HUES48 (cell line): ENCODE measurements at regions not wholly inside any gene's neighbourhood (a gene's known extent, or its start where the extent isn't known, plus 50 kb on each side); places are given as distances from the start of the nearest gene placed in this dataset.
"Not testable (repeated sequence)": the region's sequence is repeated elsewhere in the genome, so short reads cannot be mapped to it uniquely, and the experiment has no call there.

Experiments
- H3K27ac ChIP-seq: one replicate; pipeline ENCODE4 v1.7.0; 2013; ENCODE audit warnings: low read depth, low read length, inconsistent platforms
- H3K27me3 ChIP-seq: 2 replicates; pipeline ENCODE4 v1.6.1; 2013; ENCODE audit warnings: mild to moderate bottlenecking, low read length; ENCODE audit not compliant: control insufficient read depth, insufficient read depth
- H3K36me3 ChIP-seq: 2 replicates; pipeline ENCODE4 v1.6.1; 2013; ENCODE audit warnings: low read length; ENCODE audit not compliant: control insufficient read depth, insufficient read depth
- H3K4me1 ChIP-seq: 2 replicates; pipeline ENCODE4 v1.6.1; 2013; ENCODE audit warnings: mild to moderate bottlenecking, low read length; ENCODE audit not compliant: control insufficient read depth, insufficient read depth
- H3K4me3 ChIP-seq: 2 replicates; pipeline ENCODE4 v1.5.1; 2013; ENCODE audit warnings: mild to moderate bottlenecking, low read depth, low read length
- H3K9ac ChIP-seq: 2 replicates; pipeline ENCODE4 v1.6.1; 2013; ENCODE audit warnings: mild to moderate bottlenecking, low read depth, low read length, moderate library complexity
- H3K9me3 ChIP-seq: 2 replicates; pipeline ENCODE4 v1.6.1; 2013; ENCODE audit warnings: low read length; ENCODE audit not compliant: control insufficient read depth, insufficient read depth

DNA sequence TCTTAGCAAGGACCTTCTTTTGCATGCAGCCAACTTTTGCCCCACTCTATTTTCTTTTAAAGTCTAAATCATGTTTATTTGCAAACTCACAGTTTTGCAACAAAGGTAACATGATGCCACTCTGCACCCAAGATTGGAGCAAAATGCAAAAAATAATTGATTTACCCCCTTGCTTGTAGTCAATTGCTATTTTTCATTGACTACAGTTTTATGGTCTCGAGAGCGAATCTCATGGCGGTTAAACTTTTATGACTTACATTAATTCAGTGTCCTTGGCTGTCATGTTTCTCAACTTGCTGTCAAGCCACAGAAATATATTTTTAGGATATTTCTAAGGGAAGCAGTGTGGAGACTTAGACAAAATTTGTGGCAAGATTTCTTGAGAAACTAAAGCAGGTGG lies 110.0 kb upstream of the JCAD start:
- no peak overlapping the region for H3K4me3 ChIP-seq
- no peaks in the 10 kb centered on the region for H3K4me1 ChIP-seq
- no peaks in the 10 kb centered on the region for H3K27me3 ChIP-seq
- H3K9ac ChIP-seq = no peak overlapping the region
- no peaks in the 10 kb centered on the region for H3K36me3 ChIP-seq
- no peak overlapping the region for H3K27ac ChIP-seq
- no peaks in the 10 kb centered on the region for H3K9me3 ChIP-seq

DNA sequence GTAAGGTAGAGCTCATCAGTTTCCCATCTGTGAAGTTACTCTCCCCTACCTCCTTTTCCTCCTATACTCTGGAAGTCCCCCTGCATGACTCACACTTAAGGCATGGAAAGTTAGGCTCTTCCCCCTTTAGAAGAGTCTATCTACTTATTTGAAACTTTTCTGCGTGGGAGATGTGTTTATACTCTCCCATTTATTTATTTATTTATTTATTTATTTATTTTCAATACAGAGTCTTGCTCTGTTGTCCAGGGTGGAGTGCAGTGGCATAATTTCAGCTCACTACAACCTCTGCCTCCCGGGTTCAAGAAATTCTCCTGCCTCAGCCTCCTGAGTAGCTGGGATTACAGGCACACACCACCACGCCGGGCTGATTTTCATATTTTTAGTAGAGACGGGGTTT lies 107.5 kb upstream of the JCAD start:
- Histone ChIP-seq H3K4me1 (no peaks in the 10 kb centered on the region), H3K9me3 (no peaks in the 10 kb centered on the region), H3K27me3 (no peaks in the 10 kb centered on the region), H3K9ac (no peak overlapping the region), H3K36me3 (no peaks in the 10 kb centered on the region), H3K27ac (no peak overlapping the region), H3K4me3 (no peak overlapping the region)

DNA sequence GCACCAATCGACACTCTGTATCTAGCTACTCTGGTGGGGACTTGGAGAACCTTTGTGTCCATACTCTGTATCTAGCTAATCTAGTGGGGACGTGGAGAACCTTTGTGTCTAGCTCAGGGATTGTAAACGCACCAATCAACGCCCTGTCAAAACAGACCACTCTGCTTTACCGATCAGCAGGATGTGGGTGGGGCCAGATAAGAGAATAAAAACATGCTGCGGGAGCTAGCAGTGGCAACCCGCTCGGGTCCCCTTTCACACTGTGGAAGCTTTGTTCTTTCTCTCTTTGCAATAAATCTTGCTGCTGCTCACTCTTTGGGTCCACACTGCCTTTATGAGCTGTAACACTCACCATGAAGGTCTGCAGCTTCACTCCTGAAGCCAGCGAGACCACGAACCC lies 104.0 kb upstream of the JCAD start:
- H3K27ac ChIP-seq, H3K36me3 ChIP-seq, H3K9me3 ChIP-seq, H3K4me3 ChIP-seq, H3K4me1 ChIP-seq, H3K27me3 ChIP-seq, H3K9ac ChIP-seq: not testable (repeated sequence)

GRCh38 chr10:30162796-30163195 lies 103.4 kb upstream of the JCAD start:
- H3K4me3 ChIP-seq, H3K4me1 ChIP-seq, H3K27me3 ChIP-seq, H3K36me3 ChIP-seq, H3K9ac ChIP-seq, H3K9me3 ChIP-seq, H3K27ac ChIP-seq: not testable (repeated sequence)

DNA sequence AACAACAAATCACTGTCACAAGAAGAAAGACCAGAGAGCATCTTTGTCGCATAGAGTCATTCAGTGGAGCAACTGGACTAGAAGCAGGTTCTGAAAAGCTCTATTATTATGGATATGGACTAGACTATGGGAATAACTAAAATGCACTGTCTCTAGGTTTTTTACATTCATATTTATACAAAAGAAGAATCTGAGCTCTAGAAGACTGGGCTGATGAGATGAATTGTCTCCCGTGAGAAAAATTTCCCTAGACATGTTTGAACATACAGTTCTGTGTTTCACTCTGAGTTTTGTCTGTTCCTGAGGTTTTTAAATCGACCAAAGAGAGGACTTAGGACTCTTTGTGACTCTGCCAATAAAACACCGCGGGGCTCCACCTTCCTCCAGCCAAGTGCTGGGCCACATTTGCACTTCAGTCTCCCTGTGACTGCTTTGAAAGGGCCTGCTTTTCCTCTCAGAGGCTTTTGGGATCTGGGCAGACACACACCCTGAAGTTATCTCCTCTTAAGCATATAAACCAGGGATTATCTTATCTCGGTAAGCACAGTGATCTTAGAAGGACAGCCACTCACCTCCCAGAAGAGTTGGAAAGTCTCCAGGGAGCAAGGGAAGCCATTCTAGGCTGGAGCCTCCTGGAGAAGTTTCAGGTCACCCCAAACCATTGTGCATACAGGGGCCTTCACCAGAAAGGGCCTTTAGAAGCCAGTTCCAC lies 101.0 kb upstream of the JCAD start:
- H3K9ac ChIP-seq = no peak overlapping the region
- H3K27ac ChIP-seq = peak overlapping the region; percentile 28
- no peaks in the 10 kb centered on the region for H3K9me3 ChIP-seq
- H3K36me3 ChIP-seq = no peaks in the 10 kb centered on the region
- no peaks in the 10 kb centered on the region for H3K27me3 ChIP-seq
- no peak overlapping the region for H3K4me3 ChIP-seq
- no peaks in the 10 kb centered on the region for H3K4me1 ChIP-seq

DNA sequence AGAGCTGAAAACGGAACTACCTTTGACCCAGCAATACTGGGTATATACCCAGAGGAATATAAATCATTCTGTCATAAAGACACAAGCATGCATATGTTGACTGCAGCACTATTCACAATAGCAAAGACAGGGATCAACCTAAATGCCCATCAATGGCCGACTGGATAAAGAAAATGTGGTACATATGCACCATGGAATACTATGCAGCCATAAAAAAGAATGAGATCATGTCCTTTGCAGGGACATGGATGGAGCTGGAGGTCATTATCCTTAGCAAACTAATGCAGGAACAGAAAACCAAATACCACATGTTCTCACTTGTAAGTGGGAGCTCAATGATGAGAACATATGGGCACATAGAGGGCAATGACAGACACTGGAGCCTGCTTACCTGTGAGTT lies 100.2 kb upstream of the JCAD start:
- H3K27me3 ChIP-seq, H3K4me1 ChIP-seq, H3K36me3 ChIP-seq, H3K9me3 ChIP-seq, H3K4me3 ChIP-seq, H3K27ac ChIP-seq, H3K9ac ChIP-seq: not testable (repeated sequence)

- H3K9ac ChIP-seq = no peak overlapping the region
- H3K4me1 ChIP-seq = no peaks in the 10 kb centered on the region
- H3K4me3 ChIP-seq = no peak overlapping the region
- H3K9me3 ChIP-seq = no peaks in the 10 kb centered on the region
- H3K36me3 ChIP-seq = no peaks in the 10 kb centered on the region
- H3K27ac ChIP-seq = no peak overlapping the region
- H3K27me3 ChIP-seq = no peaks in the 10 kb centered on the region
These were observed 99.1 kb upstream of the JCAD start for GRCh38 chr10:30158325-30158960.

- H3K36me3 ChIP-seq = no peaks in the 10 kb centered on the region
- no peak overlapping the region for H3K9ac ChIP-seq
- no peaks in the 10 kb centered on the region for H3K27me3 ChIP-seq
- H3K9me3 ChIP-seq = no peaks in the 10 kb centered on the region
- H3K4me1 ChIP-seq = peaks cover 7% of the 10 kb centered on the region; the same call in 1 of the 2 replicates
- H3K27ac ChIP-seq = no peak overlapping the region
- H3K4me3 ChIP-seq = no peak overlapping the region
These were observed 96.0 kb upstream of the JCAD start for GRCh38 chr10:30155401-30155800.

GRCh38 chr10:30154561-30154960 lies 95.2 kb upstream of the JCAD start:
- Histone ChIP-seq H3K36me3 (no peaks in the 10 kb centered on the region), H3K27me3 (no peaks in the 10 kb centered on the region), H3K4me3 (no peak overlapping the region), H3K9me3 (no peaks in the 10 kb centered on the region), H3K4me1 (peaks cover 7% of the 10 kb centered on the region; the same call in 1 of the 2 replicates), H3K27ac (no peak overlapping the region), H3K9ac (no peak overlapping the region)

GRCh38 chr10:30154126-30154525 lies 94.7 kb upstream of the JCAD start:
- H3K9ac ChIP-seq = no peak overlapping the region
- H3K4me1 ChIP-seq = peaks cover 7% of the 10 kb centered on the region; the same call in 1 of the 2 replicates
- H3K4me3 ChIP-seq = no peak overlapping the region
- no peaks in the 10 kb centered on the region for H3K27me3 ChIP-seq
- no peaks in the 10 kb centered on the region for H3K9me3 ChIP-seq
- H3K36me3 ChIP-seq = no peaks in the 10 kb centered on the region
- H3K27ac ChIP-seq = no peak overlapping the region

DNA sequence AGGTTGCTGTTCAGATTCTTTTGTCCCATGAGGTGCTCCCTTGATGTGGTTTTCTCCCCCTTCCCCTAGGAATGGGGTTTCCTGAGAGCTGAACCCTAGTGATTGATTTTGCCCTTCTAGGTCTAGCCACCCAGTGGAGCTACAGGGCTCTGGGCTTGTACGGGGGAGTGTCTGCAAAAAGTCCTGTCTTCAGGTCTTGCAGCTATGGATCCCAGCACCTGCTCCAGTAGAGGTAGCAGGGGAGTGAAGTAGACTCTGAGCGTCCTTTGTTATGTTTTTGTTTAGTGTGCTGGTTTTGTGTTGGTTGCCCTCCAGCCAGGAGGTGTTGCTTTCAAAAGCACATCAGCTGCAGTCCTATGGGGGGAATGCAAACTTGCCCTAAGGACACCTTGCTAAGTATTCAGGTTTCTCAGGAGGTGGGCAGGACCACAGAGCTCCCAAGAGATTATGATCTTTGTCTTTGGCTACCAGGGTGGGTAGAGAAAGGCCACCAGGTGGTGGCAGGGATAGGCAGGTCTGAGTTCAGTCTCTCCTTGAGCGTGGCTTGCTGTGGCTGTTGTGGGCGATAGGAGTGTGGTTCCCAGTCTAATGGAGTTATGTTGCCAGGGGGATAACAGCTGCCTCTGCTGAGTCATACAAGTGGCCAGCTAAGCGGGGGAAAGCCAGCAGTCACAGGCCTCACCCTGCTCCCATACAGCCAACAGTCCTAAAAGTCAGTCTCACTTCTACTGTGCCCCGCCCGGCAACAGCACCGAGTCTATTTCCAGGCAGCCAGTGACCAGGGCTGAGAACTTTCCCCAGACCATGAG lies 92.4 kb upstream of the JCAD start:
- Histone ChIP-seq H3K9me3 (no peaks in the 10 kb centered on the region), H3K27me3 (no peaks in the 10 kb centered on the region), H3K9ac (no peak overlapping the region), H3K36me3 (no peaks in the 10 kb centered on the region), H3K4me3 (no peak overlapping the region), H3K4me1 (peaks cover 7% of the 10 kb centered on the region; the same call in 1 of the 2 replicates), H3K27ac (no peak overlapping the region)
